A549 (cell line): ENCODE measurements at regions not wholly inside any gene's neighbourhood (a gene's known extent, or its start where the extent isn't known, plus 50 kb on each side); places are given as distances from the start of the nearest gene placed in this dataset.

Source experiments
- ATAC-seq, 2 experiments: fragments of 200-7000 bp in 1 of 2; fragments of >200 bp in 1 of 2; cut with Nextera tagmentation in 1 of 2; cut with Tn5 transposase in 1 of 2; 3 replicates each; pipeline versions ENCODE4 v1.8.0 to v1.9.1; 2018 to 2020; ENCODE audit warnings: mild to moderate bottlenecking in 1 of 2, moderate library complexity in 1 of 2
- CTCF ChIA-PET: fragments of 300-600 bp; sonication (Branson Sonifier 250); formaldehyde crosslinking; extraction: SDS; loops from one replicate; lab custom pipeline; 2021; ENCODE audit warnings: antibody characterized with exemption, inconsistent platforms; lab: Yijun Ruan, JAX
- POLR2A ChIA-PET: fragments of 350-600 bp; formaldehyde crosslinking; extraction: SDS; loops from one replicate; lab custom pipeline; 2021; ENCODE audit warnings: antibody characterized with exemption, inconsistent platforms; lab: Yijun Ruan, JAX
- DNase-seq, 2 experiments: peaks; one replicate each; pipeline versions ENCODE4 v3.0.0 to v3.0.0-alpha.2; 2011 to 2016; ENCODE audit warnings: low read depth in 1 of 2, low spot score in 1 of 2
- FAIRE-seq: peaks from 2 replicates; lab custom pipeline; 2011; peaks lifted over from hg19 to GRCh38; lab: Jason Lieb, UNC
- H3K27ac ChIP-seq, 2 experiments: fragments of >200 bp; sonication (Bioruptor Twin); formaldehyde crosslinking; 3 replicates each; pipeline ENCODE4 v1.5.1; 2016 to 2017
- H3K4me1 ChIP-seq: fragments of >200 bp; sonication (Bioruptor Twin); formaldehyde crosslinking; 3 replicates; pipeline ENCODE4 v1.6.1; 2016
- H3K4me2 ChIP-seq: fragments of >200 bp; sonication (Bioruptor Twin); formaldehyde crosslinking; 3 replicates; pipeline ENCODE4 v1.6.1; 2016
- H3K4me3 ChIP-seq: fragments of >200 bp; sonication (Bioruptor Twin); formaldehyde crosslinking; 3 replicates; pipeline ENCODE4 v1.5.1; 2016
- H3K9me3 ChIP-seq: fragments of >200 bp; sonication (Bioruptor Twin); formaldehyde crosslinking; 3 replicates; pipeline ENCODE4 v1.6.1; 2016
- BHLHE40 ChIP-seq: IDR thresholded peaks from 2 replicates; pipeline ENCODE4 v1.6.1; 2012; ENCODE audit warnings: low read depth, low read length, inconsistent platforms
- CBX8 ChIP-seq: fragments of 200-600 bp; sonication (generic); IDR thresholded peaks from 2 replicates; pipeline ENCODE4 v1.6.1; 2016
- CEBPB ChIP-seq, 2 experiments: fragments of >200 bp in 1 of 2; sonication (Bioruptor Twin) in 1 of 2; formaldehyde crosslinking in 1 of 2; IDR thresholded peaks; 2 replicates each; pipeline ENCODE4 v1.6.1; 2012 to 2016
- EP300 ChIP-seq, 2 experiments: fragments of >200 bp; sonication (Bioruptor Twin); formaldehyde crosslinking; IDR thresholded peaks; 2 replicates in 1 of 2; 3 replicates in 1 of 2; pipeline ENCODE4 v1.6.1; 2016 to 2017
- ESRRA ChIP-seq: fragments of 150-350 bp; IDR thresholded peaks from 2 replicates; pipeline ENCODE4 v1.6.1; 2014; ENCODE audit warnings: mild to moderate bottlenecking, low read length, borderline replicate concordance
- FOXS1 ChIP-seq: fragments of 250-450 bp; sonication (Bioruptor Pico); IDR thresholded peaks from 2 replicates; pipeline ENCODE4 v1.5.0; 2020; ENCODE audit warnings: mild to moderate bottlenecking, moderate library complexity
- GATA3 ChIP-seq: IDR thresholded peaks from 2 replicates; pipeline ENCODE4 v1.6.1; 2012; ENCODE audit warnings: borderline replicate concordance
- HDAC2 ChIP-seq: fragments of 200-600 bp; sonication (generic); IDR thresholded peaks from 2 replicates; pipeline ENCODE4 v1.6.1; 2016
- HOXB13 ChIP-seq: fragments of 250-450 bp; sonication (Bioruptor Pico); IDR thresholded peaks from 2 replicates; pipeline ENCODE4 v1.5.0; 2020; ENCODE audit warnings: low read depth, mild to moderate bottlenecking, moderate library complexity
- KDM5A ChIP-seq: fragments of 200-600 bp; sonication (generic); IDR thresholded peaks from 2 replicates; pipeline ENCODE4 v1.6.1; 2016; ENCODE audit warnings: antibody characterized with exemption, mild to moderate bottlenecking
- NFE2L2 ChIP-seq: fragments of 150-350 bp; conservative IDR thresholded peaks from 2 replicates; pipeline ENCODE4 v1.6.1; 2014; ENCODE audit warnings: low read length
- NR3C1 ChIP-seq: fragments of >200 bp; sonication (Bioruptor Twin); formaldehyde crosslinking; IDR thresholded peaks from 3 replicates; pipeline ENCODE4 v1.6.1; 2017
- RARB ChIP-seq: fragments of 250-450 bp; sonication (Bioruptor Pico); IDR thresholded peaks from 2 replicates; pipeline ENCODE4 v1.8.0; 2021; ENCODE audit warnings: mild to moderate bottlenecking, moderate library complexity
- RCOR1 ChIP-seq: fragments of 150-350 bp; IDR thresholded peaks from 2 replicates; pipeline ENCODE4 v1.6.1; 2014; ENCODE audit warnings: antibody characterized with exemption, low read length, low read depth
- RFX5 ChIP-seq: fragments of 450-650 bp; IDR thresholded peaks from 2 replicates; pipeline ENCODE4 v1.7.1; 2014; ENCODE audit warnings: antibody characterized with exemption, mild to moderate bottlenecking, moderate library complexity
- SREBF2 ChIP-seq: fragments of 450-650 bp; IDR thresholded peaks from 2 replicates; pipeline ENCODE4 v1.6.1; 2014; ENCODE audit warnings: mild to moderate bottlenecking, moderate library complexity
- TFCP2L1 ChIP-seq: fragments of 250-450 bp; sonication (Bioruptor Pico); IDR thresholded peaks from 2 replicates; pipeline ENCODE4 v1.5.0; 2021; ENCODE audit warnings: mild to moderate bottlenecking
- WGBS: methylation state at CpG from one replicate; pipeline ENCODE4 v1.1.6; 2017; ENCODE audit errors: missing lambda C conversion rate; 5-methylcytosine and 5-hydroxymethylcytosine counted together
- TF ChIP-seq, protein P1 (sequence below): fragments of >200 bp; sonication (Bioruptor Twin); formaldehyde crosslinking; IDR thresholded peaks from 3 replicates; pipeline ENCODE4 v1.5.1; 2016
- TF ChIP-seq, protein P2 (sequence below): fragments of >200 bp; sonication (Bioruptor Twin); formaldehyde crosslinking; IDR thresholded peaks from 3 replicates; pipeline ENCODE4 v1.6.1; 2016
- TF ChIP-seq, protein P3 (sequence below): fragments of 250-450 bp; sonication (Bioruptor Pico); IDR thresholded peaks from 2 replicates; pipeline ENCODE4 v1.5.0; 2021; ENCODE audit warnings: mild to moderate bottlenecking, moderate library complexity, borderline replicate concordance
- TF ChIP-seq, protein P4 (sequence below): fragments of >200 bp; sonication (Bioruptor Twin); formaldehyde crosslinking; IDR thresholded peaks from 2 replicates; pipeline ENCODE4 v1.6.1; 2016

DNA sequence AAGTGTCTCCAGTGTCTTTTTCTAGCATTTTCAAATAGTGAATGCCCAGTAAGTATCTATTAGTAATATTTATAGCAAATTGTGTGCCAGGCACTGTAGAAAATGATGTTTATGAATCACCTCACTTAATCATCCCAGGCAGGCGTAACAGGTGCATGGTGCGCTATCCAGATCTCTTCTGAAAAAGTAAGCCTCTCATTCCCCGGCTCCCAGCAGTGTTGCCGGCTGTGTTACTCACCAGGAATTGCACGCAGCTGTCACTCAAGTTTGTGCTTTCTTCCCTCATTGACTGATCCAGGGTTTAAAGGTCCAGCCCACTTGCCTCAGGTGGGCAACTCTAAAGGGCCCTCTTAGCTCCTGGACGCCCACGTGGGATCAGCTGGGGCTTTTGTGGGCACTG, 173.8 kb upstream of the RASSF8 start (continued):
- no peak for TF ChIP-seq TFCP2L1 (CRISPR knock-in tag)
- TF ChIP-seq CEBPB (IDR thresholded peaks at IDR 0.05) = no peak
- TF ChIP-seq, all 56 proteins: peak for 0

DNA sequence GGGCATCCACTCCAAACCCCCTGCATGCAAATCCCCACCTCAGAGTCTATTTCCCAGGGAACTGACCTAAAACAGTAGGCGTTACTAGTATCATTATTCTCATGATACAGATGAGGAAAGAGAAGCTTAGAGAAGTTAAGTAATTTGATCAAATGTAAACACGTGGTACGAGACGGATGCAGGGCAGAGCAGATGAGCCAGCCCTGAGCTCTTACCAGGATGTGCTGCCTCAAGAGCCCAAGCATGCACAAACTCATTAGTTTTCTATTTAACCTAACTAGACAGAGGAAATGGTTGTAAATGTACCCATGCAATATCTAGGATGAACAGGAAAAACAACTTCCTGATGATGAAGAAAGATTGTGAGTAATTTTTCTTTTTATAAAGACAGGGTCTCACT, 173.3 kb upstream of the RASSF8 start:
- H3K4me2 ChIP-seq = no peak overlapping the region
- no peak for DNase-seq
- ChIA-PET POLR2A (no interaction called here), CTCF (no interaction called here)
- no peak for FAIRE-seq
- H3K27ac ChIP-seq = no peak overlapping the region
- H3K4me3 ChIP-seq = no peak overlapping the region
- no peaks in the 10 kb centered on the region for H3K9me3 ChIP-seq
- H3K4me1 ChIP-seq = no peaks in the 10 kb centered on the region
- TF ChIP-seq, protein P1, sequence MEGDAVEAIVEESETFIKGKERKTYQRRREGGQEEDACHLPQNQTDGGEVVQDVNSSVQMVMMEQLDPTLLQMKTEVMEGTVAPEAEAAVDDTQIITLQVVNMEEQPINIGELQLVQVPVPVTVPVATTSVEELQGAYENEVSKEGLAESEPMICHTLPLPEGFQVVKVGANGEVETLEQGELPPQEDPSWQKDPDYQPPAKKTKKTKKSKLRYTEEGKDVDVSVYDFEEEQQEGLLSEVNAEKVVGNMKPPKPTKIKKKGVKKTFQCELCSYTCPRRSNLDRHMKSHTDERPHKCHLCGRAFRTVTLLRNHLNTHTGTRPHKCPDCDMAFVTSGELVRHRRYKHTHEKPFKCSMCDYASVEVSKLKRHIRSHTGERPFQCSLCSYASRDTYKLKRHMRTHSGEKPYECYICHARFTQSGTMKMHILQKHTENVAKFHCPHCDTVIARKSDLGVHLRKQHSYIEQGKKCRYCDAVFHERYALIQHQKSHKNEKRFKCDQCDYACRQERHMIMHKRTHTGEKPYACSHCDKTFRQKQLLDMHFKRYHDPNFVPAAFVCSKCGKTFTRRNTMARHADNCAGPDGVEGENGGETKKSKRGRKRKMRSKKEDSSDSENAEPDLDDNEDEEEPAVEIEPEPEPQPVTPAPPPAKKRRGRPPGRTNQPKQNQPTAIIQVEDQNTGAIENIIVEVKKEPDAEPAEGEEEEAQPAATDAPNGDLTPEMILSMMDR = no peak
- TF ChIP-seq ESRRA (no peak), RARB (CRISPR knock-in tag) (no peak), NFE2L2 (no peak), RFX5 (no peak), GATA3 (no peak), NR3C1 (no peak)
- TF ChIP-seq, all 56 proteins: peak for 0
- WGBS = 51% methylated on average over 4 of the region's 4 CpGs
- ATAC-seq = no peak

DNA sequence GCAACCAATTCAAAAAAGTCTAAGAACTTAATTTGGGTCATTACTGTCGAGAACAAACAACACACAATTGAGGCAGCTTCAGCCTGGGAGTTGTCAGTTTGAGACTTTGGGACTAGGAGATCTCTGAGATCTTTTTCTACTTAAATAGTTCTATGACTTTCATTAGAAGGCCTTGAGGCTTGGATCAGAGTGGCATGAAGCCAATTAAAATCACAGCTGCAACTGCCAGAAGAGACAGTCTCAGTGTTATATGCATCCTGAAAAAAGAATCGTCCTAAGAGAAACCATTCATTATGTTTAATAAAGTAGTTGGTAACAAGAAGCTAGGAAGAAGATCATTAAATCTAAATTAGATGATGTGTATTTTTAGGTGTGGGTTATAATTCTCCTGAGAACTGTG, 170.8 kb upstream of the RASSF8 start:
- Histone ChIP-seq H3K4me3 (no peak overlapping the region), H3K27ac (no peak overlapping the region), H3K4me1 (no peaks in the 10 kb centered on the region)
- no peak for ATAC-seq
- WGBS = 29% methylated on average over 2 of the region's 2 CpGs
- no peak for TF ChIP-seq RCOR1
- TF ChIP-seq NFE2L2 = no peak
- no peak for TF ChIP-seq EP300 (IDR thresholded peaks at IDR 0.05)
- no peak for TF ChIP-seq ESRRA
- TF ChIP-seq FOXS1 (CRISPR knock-in tag) = no peak
- TF ChIP-seq, protein P2, sequence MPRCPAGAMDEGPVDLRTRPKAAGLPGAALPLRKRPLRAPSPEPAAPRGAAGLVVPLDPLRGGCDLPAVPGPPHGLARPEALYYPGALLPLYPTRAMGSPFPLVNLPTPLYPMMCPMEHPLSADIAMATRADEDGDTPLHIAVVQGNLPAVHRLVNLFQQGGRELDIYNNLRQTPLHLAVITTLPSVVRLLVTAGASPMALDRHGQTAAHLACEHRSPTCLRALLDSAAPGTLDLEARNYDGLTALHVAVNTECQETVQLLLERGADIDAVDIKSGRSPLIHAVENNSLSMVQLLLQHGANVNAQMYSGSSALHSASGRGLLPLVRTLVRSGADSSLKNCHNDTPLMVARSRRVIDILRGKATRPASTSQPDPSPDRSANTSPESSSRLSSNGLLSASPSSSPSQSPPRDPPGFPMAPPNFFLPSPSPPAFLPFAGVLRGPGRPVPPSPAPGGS = no peak
- TF ChIP-seq, protein P3, sequence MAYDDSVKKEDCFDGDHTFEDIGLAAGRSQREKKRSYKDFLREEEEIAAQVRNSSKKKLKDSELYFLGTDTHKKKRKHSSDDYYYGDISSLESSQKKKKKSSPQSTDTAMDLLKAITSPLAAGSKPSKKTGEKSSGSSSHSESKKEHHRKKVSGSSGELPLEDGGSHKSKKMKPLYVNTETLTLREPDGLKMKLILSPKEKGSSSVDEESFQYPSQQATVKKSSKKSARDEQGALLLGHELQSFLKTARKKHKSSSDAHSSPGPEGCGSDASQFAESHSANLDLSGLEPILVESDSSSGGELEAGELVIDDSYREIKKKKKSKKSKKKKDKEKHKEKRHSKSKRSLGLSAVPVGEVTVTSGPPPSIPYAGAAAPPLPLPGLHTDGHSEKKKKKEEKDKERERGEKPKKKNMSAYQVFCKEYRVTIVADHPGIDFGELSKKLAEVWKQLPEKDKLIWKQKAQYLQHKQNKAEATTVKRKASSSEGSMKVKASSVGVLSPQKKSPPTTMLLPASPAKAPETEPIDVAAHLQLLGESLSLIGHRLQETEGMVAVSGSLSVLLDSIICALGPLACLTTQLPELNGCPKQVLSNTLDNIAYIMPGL (CRISPR knock-in tag) = no peak
- TF ChIP-seq HDAC2 = no peak
- TF ChIP-seq CBX8 = no peak
- TF ChIP-seq, protein P4, sequence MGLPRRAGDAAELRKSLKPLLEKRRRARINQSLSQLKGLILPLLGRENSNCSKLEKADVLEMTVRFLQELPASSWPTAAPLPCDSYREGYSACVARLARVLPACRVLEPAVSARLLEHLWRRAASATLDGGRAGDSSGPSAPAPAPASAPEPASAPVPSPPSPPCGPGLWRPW = no peak
- no peak for TF ChIP-seq BHLHE40
- no peak for TF ChIP-seq KDM5A
- no peak for TF ChIP-seq SREBF2
- no peak for TF ChIP-seq HOXB13 (CRISPR knock-in tag)
- TF ChIP-seq, all 56 proteins: peak for 0
- Histone ChIP-seq H3K4me2 (no peak overlapping the region), H3K9me3 (no peaks in the 10 kb centered on the region)
- ChIA-PET POLR2A (no interaction called here), CTCF (no interaction called here)
- FAIRE-seq (no peak), DNase-seq (no peak)
